NCI-H2107 (cell line): ENCODE measurements at regions not wholly inside any gene's neighbourhood (a gene's known extent, or its start where the extent isn't known, plus 50 kb on each side); places are given as distances from the start of the nearest gene placed in this dataset.
"Not testable (repeated sequence)": the region's sequence is repeated elsewhere in the genome, so short reads cannot be mapped to it uniquely, and the experiment has no call there.

Experiments used
- DNase-seq: peaks from one replicate; lab custom pipeline; 2025; lab: John Stamatoyannopoulos, UW

- DNase-seq: no peak
Measured at GRCh38 chrX:118215346-118215745, 98.7 kb upstream of the KLHL13 start.

- DNase-seq: no peak
Measured at GRCh38 chrX:118216087-118216486, 99.5 kb upstream of the KLHL13 start.

- peak; percentile 62 for DNase-seq
Measured at GRCh38 chrX:118216509-118216908, 99.9 kb upstream of the KLHL13 start.

- no peak for DNase-seq
Measured at GRCh38 chrX:118218079-118218478, 101.5 kb upstream of the KLHL13 start.

- no peak for DNase-seq
Measured at GRCh38 chrX:118218940-118219339, 102.3 kb upstream of the KLHL13 start.

GRCh38 chrX:118219866-118220265, 103.3 kb upstream of the KLHL13 start:
- DNase-seq: no peak

GRCh38 chrX:118220509-118220908, 103.9 kb upstream of the KLHL13 start:
- no peak for DNase-seq

GRCh38 chrX:118221270-118221669, 104.7 kb upstream of the KLHL13 start:
- DNase-seq: no peak

- DNase-seq: no peak
Measured at GRCh38 chrX:118221733-118222132, 105.1 kb upstream of the KLHL13 start.

- no peak for DNase-seq
Measured at GRCh38 chrX:118222421-118222820, 105.8 kb upstream of the KLHL13 start.

- peak; percentile 7 for DNase-seq
Measured at GRCh38 chrX:118225711-118226428, 109.3 kb upstream of the KLHL13 start.

GRCh38 chrX:118228041-118228440, 111.4 kb upstream of the KLHL13 start:
- DNase-seq: no peak

- DNase-seq: no peak
Measured at GRCh38 chrX:118228456-118228855, 111.8 kb upstream of the KLHL13 start.

GRCh38 chrX:118231464-118231863, 114.4 kb upstream of the WDR44 start:
- DNase-seq: no peak

- DNase-seq: no peak
Measured at GRCh38 chrX:118239178-118239870, 106.6 kb upstream of the WDR44 start.

GRCh38 chrX:118239913-118240698, 105.8 kb upstream of the WDR44 start:
- DNase-seq: no peak

GRCh38 chrX:118246961-118247360, 98.9 kb upstream of the WDR44 start:
- DNase-seq: not testable (repeated sequence)

GRCh38 chrX:118249146-118249545, 96.8 kb upstream of the WDR44 start:
- no peak for DNase-seq

- no peak for DNase-seq
Measured at GRCh38 chrX:118250445-118250844, 95.5 kb upstream of the WDR44 start.

GRCh38 chrX:118251271-118251670, 94.6 kb upstream of the WDR44 start:
- no peak for DNase-seq

GRCh38 chrX:118252967-118253366, 92.9 kb upstream of the WDR44 start:
- no peak for DNase-seq

GRCh38 chrX:118254611-118255010, 91.3 kb upstream of the WDR44 start:
- peak; percentile 36 for DNase-seq

- DNase-seq: no peak
Measured at GRCh38 chrX:118255921-118256320, 90.0 kb upstream of the WDR44 start.
